ENCODE measurements at regions not wholly inside any gene's neighbourhood (a gene's known extent, or its start where the extent isn't known, plus 50 kb on each side); places are given as distances from the start of the nearest gene placed in this dataset.

GRCh38 chr17:71713846-71714245 is 407.0 kb upstream of the SOX9 start:
- Histone ChIP-seq H3K4me2 (ENCODE audit: low read depth, low read length, poor library complexity, severe bottlenecking) (no peak overlapping the region), H4K20me1 (ENCODE audit: low read depth, low read length) (no peaks in the 10 kb centered on the region), H3K36me3 (ENCODE audit: low read length) (no peaks in the 10 kb centered on the region), H3K27ac (ENCODE audit: low read depth, low read length) (no peak overlapping the region), H2AFZ (ENCODE audit: low read depth, low read length, severe bottlenecking) (no peak overlapping the region), H3K9me3 (ENCODE audit: insufficient read depth, low read length) (no peaks in the 10 kb centered on the region), H3F3A (ENCODE audit: insufficient read depth) (no peaks in the 10 kb centered on the region), H3K79me2 (ENCODE audit: insufficient read depth, low read length) (no peaks in the 10 kb centered on the region), H3K9ac (ENCODE audit: low read length) (no peak overlapping the region), H3K27me3 (ENCODE audit: low read length) (no peaks in the 10 kb centered on the region), H3K9me2 (replicated peaks; ENCODE audit: insufficient read depth, low read length) (no peaks in the 10 kb centered on the region), H3K4me3 (ENCODE audit: insufficient read depth, low read length, poor library complexity, severe bottlenecking) (no peak overlapping the region)
- TF ChIP-seq EZH2phosphoT487 (conservative IDR thresholded peaks at IDR 0.05; ENCODE audit: low read length) = no peak
- TF ChIP-seq CTCF (IDR thresholded peaks at IDR 0.05; ENCODE audit: insufficient read depth, low read length, poor library complexity, severe bottlenecking) = no peak

- Histone ChIP-seq H3K27me3 (ENCODE audit: low read length) (no peaks in the 10 kb centered on the region), H3K36me3 (ENCODE audit: low read length) (no peaks in the 10 kb centered on the region), H3F3A (ENCODE audit: insufficient read depth) (no peaks in the 10 kb centered on the region), H3K4me3 (ENCODE audit: insufficient read depth, low read length, poor library complexity, severe bottlenecking) (no peak overlapping the region), H3K4me2 (ENCODE audit: low read depth, low read length, poor library complexity, severe bottlenecking) (no peak overlapping the region), H3K9me2 (replicated peaks; ENCODE audit: insufficient read depth, low read length) (no peaks in the 10 kb centered on the region), H3K9me3 (ENCODE audit: insufficient read depth, low read length) (no peaks in the 10 kb centered on the region), H2AFZ (ENCODE audit: low read depth, low read length, severe bottlenecking) (no peak overlapping the region), H3K27ac (ENCODE audit: low read depth, low read length) (no peak overlapping the region), H3K79me2 (ENCODE audit: insufficient read depth, low read length) (no peaks in the 10 kb centered on the region), H3K9ac (ENCODE audit: low read length) (no peak overlapping the region), H4K20me1 (ENCODE audit: low read depth, low read length) (no peaks in the 10 kb centered on the region)
- no peak for TF ChIP-seq EZH2phosphoT487 (conservative IDR thresholded peaks at IDR 0.05; ENCODE audit: low read length)
- no peak for TF ChIP-seq CTCF (IDR thresholded peaks at IDR 0.05; ENCODE audit: insufficient read depth, low read length, poor library complexity, severe bottlenecking)
Observed at GRCh38 chr17:71724339-71724738, 396.5 kb upstream of the SOX9 start.

- H3F3A ChIP-seq (ENCODE audit: insufficient read depth) = no peaks in the 10 kb centered on the region
- H3K79me2 ChIP-seq (ENCODE audit: insufficient read depth, low read length) = no peaks in the 10 kb centered on the region
- H3K27me3 ChIP-seq (ENCODE audit: low read length) = no peaks in the 10 kb centered on the region
- no peak overlapping the region for H3K27ac ChIP-seq (ENCODE audit: low read depth, low read length)
- H3K4me2 ChIP-seq (ENCODE audit: low read depth, low read length, poor library complexity, severe bottlenecking) = no peak overlapping the region
- H3K9me2 ChIP-seq (replicated peaks; ENCODE audit: insufficient read depth, low read length) = no peaks in the 10 kb centered on the region
- H4K20me1 ChIP-seq (ENCODE audit: low read depth, low read length) = no peaks in the 10 kb centered on the region
- TF ChIP-seq CTCF (IDR thresholded peaks at IDR 0.05; ENCODE audit: insufficient read depth, low read length, poor library complexity, severe bottlenecking) = no peak
- TF ChIP-seq EZH2phosphoT487 (conservative IDR thresholded peaks at IDR 0.05; ENCODE audit: low read length) = no peak
- no peak overlapping the region for H2AFZ ChIP-seq (ENCODE audit: low read depth, low read length, severe bottlenecking)
- no peaks in the 10 kb centered on the region for H3K36me3 ChIP-seq (ENCODE audit: low read length)
- no peak overlapping the region for H3K4me3 ChIP-seq (ENCODE audit: insufficient read depth, low read length, poor library complexity, severe bottlenecking)
- no peaks in the 10 kb centered on the region for H3K9me3 ChIP-seq (ENCODE audit: insufficient read depth, low read length)
- H3K9ac ChIP-seq (ENCODE audit: low read length) = no peak overlapping the region
Observed at GRCh38 chr17:71725811-71726210, 395.0 kb upstream of the SOX9 start.

- H3K79me2 ChIP-seq (ENCODE audit: insufficient read depth, low read length) = no peaks in the 10 kb centered on the region
- H3K27me3 ChIP-seq (ENCODE audit: low read length) = no peaks in the 10 kb centered on the region
- no peak overlapping the region for H3K4me2 ChIP-seq (ENCODE audit: low read depth, low read length, poor library complexity, severe bottlenecking)
- no peaks in the 10 kb centered on the region for H3K9me2 ChIP-seq (replicated peaks; ENCODE audit: insufficient read depth, low read length)
- no peak overlapping the region for H3K27ac ChIP-seq (ENCODE audit: low read depth, low read length)
- TF ChIP-seq CTCF (IDR thresholded peaks at IDR 0.05; ENCODE audit: insufficient read depth, low read length, poor library complexity, severe bottlenecking) (no peak), EZH2phosphoT487 (conservative IDR thresholded peaks at IDR 0.05; ENCODE audit: low read length) (no peak)
- no peaks in the 10 kb centered on the region for H3K36me3 ChIP-seq (ENCODE audit: low read length)
- no peaks in the 10 kb centered on the region for H4K20me1 ChIP-seq (ENCODE audit: low read depth, low read length)
- H3F3A ChIP-seq (ENCODE audit: insufficient read depth) = no peaks in the 10 kb centered on the region
- H3K9ac ChIP-seq (ENCODE audit: low read length) = no peak overlapping the region
- H2AFZ ChIP-seq (ENCODE audit: low read depth, low read length, severe bottlenecking) = no peak overlapping the region
- no peak overlapping the region for H3K4me3 ChIP-seq (ENCODE audit: insufficient read depth, low read length, poor library complexity, severe bottlenecking)
- H3K9me3 ChIP-seq (ENCODE audit: insufficient read depth, low read length) = no peaks in the 10 kb centered on the region
Observed at GRCh38 chr17:71726341-71726740, 394.5 kb upstream of the SOX9 start.
